SU-DHL-6 (cell line): ENCODE measurements at regions not wholly inside any gene's neighbourhood (a gene's known extent, or its start where the extent isn't known, plus 50 kb on each side); places are given as distances from the start of the nearest gene placed in this dataset.

Experiments used
- H2AFZ ChIP-seq: fragments of 200-600 bp; sonication (generic); 2 replicates; pipeline ENCODE4 v1.6.1; 2014; ENCODE audit warnings: low read depth, mild to moderate bottlenecking, moderate library complexity, mixed read lengths, antibody characterized with exemption, low read length; ENCODE audit not compliant: severe bottlenecking
- H3F3A ChIP-seq: fragments of 200-600 bp; shearing (Covaris generic); 2 replicates; pipeline ENCODE4 v1.6.0; 2016; ENCODE audit warnings: antibody characterized with exemption, mild to moderate bottlenecking; ENCODE audit not compliant: insufficient read depth
- H3K27ac ChIP-seq: fragments of 200-600 bp; sonication (generic); 2 replicates; pipeline ENCODE4 v1.5.1; 2016; ENCODE audit warnings: low read depth, mild to moderate bottlenecking, low read length, moderate library complexity, mixed read lengths
- H3K27me3 ChIP-seq: fragments of 200-600 bp; sonication (generic), shearing (Covaris generic); 2 replicates; pipeline ENCODE4 v1.6.0; 2014; ENCODE audit warnings: mild to moderate bottlenecking, low read length
- H3K36me3 ChIP-seq: fragments of 200-600 bp; sonication (generic); 2 replicates; pipeline ENCODE4 v1.6.1; 2014; ENCODE audit warnings: mild to moderate bottlenecking, low read length, mixed read lengths
- H3K4me2 ChIP-seq: fragments of 300-600, 200-600 bp; shearing (Covaris generic), sonication (generic); 2 replicates; pipeline ENCODE4 v1.6.0; 2014; ENCODE audit warnings: low read length, low read depth, mild to moderate bottlenecking; ENCODE audit not compliant: poor library complexity, severe bottlenecking
- H3K4me3 ChIP-seq: fragments of 200-600 bp; sonication (generic); 2 replicates; pipeline ENCODE4 v1.5.1; 2014; ENCODE audit warnings: antibody characterized with exemption, low read length, mild to moderate bottlenecking, mixed read lengths; ENCODE audit not compliant: insufficient read depth, poor library complexity, severe bottlenecking
- H3K79me2 ChIP-seq: fragments of 200-600 bp; sonication (generic); 2 replicates; pipeline ENCODE4 v1.6.1; 2014; ENCODE audit warnings: mild to moderate bottlenecking, low read length, moderate library complexity; ENCODE audit not compliant: insufficient read depth
- H3K9ac ChIP-seq: fragments of 200-600 bp; sonication (generic); 2 replicates; pipeline ENCODE4 v1.7.0; 2014; ENCODE audit warnings: mild to moderate bottlenecking, low read length
- H3K9me2 ChIP-seq: fragments of 200-600 bp; sonication (generic); replicated peaks from 2 replicates; pipeline ENCODE4 v1.6.1; 2014; ENCODE audit warnings: low read length; ENCODE audit not compliant: insufficient read depth
- H3K9me3 ChIP-seq: fragments of 200-600 bp; sonication (generic); 2 replicates; pipeline ENCODE4 v1.6.1; 2014; ENCODE audit warnings: low read length, mixed read lengths; ENCODE audit not compliant: insufficient read depth
- H4K20me1 ChIP-seq: fragments of 200-600 bp; sonication (generic); 2 replicates; pipeline ENCODE4 v1.6.1; 2014; ENCODE audit warnings: low read depth, mild to moderate bottlenecking, antibody characterized with exemption, low read length, moderate library complexity, mixed read lengths
- EZH2phosphoT487 ChIP-seq: fragments of 200-600 bp; sonication (generic), shearing (Covaris generic); conservative IDR thresholded peaks from 2 replicates; pipeline ENCODE4 v1.6.1; 2018; ENCODE audit warnings: mild to moderate bottlenecking, antibody characterized with exemption, low read length, moderate library complexity, mixed read lengths
- TF ChIP-seq, protein P1 (sequence below): fragments of 200-600 bp; sonication (generic); IDR thresholded peaks from one replicate; pipeline ENCODE4 v1.5.1; 2017; ENCODE audit warnings: antibody characterized with exemption, mild to moderate bottlenecking, low read length, moderate library complexity; ENCODE audit not compliant: insufficient read depth, poor library complexity, severe bottlenecking

DNA sequence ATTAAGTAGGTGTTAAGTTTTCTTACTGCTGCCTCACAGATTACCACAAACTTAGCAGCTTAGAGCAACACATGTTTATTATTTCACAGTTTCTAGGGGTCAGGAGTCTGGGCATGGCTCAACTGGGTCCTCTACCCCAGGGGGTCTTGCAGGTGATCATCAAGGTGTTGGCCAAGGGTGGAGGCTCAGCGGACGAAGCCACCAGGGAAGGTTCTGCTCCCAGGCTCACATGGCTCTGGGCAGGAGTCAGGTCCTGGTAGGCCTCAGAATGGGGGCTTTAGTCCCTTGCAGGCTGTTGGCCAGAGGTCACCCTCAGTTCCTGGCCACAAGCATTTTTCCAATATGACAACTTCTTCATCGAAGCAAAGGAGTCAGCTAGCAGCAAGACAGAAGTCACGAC is 362.5 kb downstream of the PREX1 start:
- Histone ChIP-seq H3F3A (no peaks in the 10 kb centered on the region), H3K4me3 (no peak overlapping the region), H3K9me3 (no peaks in the 10 kb centered on the region), H4K20me1 (no peaks in the 10 kb centered on the region), H3K27ac (no peak overlapping the region), H3K9ac (no peak overlapping the region), H3K9me2 (no peaks in the 10 kb centered on the region), H3K36me3 (no peaks in the 10 kb centered on the region), H3K4me2 (no peak overlapping the region), H3K27me3 (no peaks in the 10 kb centered on the region), H2AFZ (no peak overlapping the region), H3K79me2 (no peaks in the 10 kb centered on the region)
- TF ChIP-seq EZH2phosphoT487 = no peak

DNA sequence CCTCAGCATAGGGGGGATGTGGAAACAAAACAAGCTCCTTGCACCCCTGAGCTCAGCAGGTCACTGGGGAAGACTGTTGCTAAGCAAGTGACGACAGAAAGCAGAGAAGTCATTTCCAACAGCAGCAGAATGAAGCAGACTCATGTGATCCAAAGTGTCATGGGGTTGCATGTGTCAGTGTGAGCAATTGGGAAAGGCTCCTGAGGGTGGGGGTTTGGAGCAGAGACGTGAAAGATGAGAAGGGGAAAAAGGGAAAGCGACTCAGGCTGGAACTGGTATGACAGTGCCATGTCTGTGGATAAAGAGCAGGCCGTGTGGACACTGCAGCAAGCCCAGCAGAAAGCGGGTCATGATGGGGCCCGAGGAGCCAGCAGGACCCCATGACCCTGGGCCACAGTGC is 363.9 kb downstream of the PREX1 start:
- Histone ChIP-seq H3K4me2 (no peak overlapping the region), H3K27me3 (no peaks in the 10 kb centered on the region), H3K79me2 (no peaks in the 10 kb centered on the region), H3K27ac (no peak overlapping the region), H3F3A (no peaks in the 10 kb centered on the region), H3K9me2 (no peaks in the 10 kb centered on the region), H3K36me3 (no peaks in the 10 kb centered on the region), H3K9me3 (no peaks in the 10 kb centered on the region), H3K9ac (no peak overlapping the region), H2AFZ (no peak overlapping the region), H3K4me3 (no peak overlapping the region), H4K20me1 (no peaks in the 10 kb centered on the region)
- no peak for TF ChIP-seq EZH2phosphoT487
- TF ChIP-seq, protein P1, sequence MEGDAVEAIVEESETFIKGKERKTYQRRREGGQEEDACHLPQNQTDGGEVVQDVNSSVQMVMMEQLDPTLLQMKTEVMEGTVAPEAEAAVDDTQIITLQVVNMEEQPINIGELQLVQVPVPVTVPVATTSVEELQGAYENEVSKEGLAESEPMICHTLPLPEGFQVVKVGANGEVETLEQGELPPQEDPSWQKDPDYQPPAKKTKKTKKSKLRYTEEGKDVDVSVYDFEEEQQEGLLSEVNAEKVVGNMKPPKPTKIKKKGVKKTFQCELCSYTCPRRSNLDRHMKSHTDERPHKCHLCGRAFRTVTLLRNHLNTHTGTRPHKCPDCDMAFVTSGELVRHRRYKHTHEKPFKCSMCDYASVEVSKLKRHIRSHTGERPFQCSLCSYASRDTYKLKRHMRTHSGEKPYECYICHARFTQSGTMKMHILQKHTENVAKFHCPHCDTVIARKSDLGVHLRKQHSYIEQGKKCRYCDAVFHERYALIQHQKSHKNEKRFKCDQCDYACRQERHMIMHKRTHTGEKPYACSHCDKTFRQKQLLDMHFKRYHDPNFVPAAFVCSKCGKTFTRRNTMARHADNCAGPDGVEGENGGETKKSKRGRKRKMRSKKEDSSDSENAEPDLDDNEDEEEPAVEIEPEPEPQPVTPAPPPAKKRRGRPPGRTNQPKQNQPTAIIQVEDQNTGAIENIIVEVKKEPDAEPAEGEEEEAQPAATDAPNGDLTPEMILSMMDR = no peak

DNA sequence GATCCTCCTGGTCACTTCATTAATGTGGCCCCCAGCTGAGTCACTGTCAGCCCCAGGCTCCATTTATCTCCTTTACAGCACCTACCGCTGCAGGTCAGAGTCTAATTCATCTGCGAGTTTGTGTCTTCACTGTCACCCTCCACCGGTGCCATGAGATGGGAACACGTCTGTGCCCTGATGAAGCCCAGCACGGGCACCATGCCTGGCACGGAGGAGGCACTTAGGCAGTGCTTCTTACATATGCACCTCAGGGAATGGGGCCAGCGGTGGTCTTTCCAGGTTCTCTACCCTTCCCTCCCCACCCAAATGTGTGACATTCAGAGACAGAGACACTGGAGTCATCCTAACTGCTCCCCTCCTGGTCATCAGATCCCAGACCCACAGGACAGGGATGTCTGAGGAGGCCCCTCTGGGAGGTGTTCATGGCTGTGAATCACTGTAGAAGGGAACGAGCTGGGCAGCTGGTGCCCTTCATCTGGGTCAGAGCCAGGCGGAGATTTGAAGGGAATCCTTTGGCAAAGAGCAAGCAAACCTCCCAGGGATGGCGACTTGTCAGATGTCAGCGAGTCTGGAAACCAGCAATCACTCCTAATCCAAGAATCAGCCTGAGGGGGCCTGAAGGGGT is 364.6 kb downstream of the PREX1 start:
- Histone ChIP-seq H4K20me1 (no peaks in the 10 kb centered on the region), H3K79me2 (no peaks in the 10 kb centered on the region), H2AFZ (no peak overlapping the region), H3K4me3 (no peak overlapping the region), H3F3A (no peaks in the 10 kb centered on the region), H3K27me3 (no peaks in the 10 kb centered on the region), H3K9me2 (no peaks in the 10 kb centered on the region), H3K9me3 (no peaks in the 10 kb centered on the region), H3K4me2 (no peak overlapping the region), H3K36me3 (no peaks in the 10 kb centered on the region), H3K9ac (no peak overlapping the region), H3K27ac (no peak overlapping the region)
- TF ChIP-seq EZH2phosphoT487 = no peak
- TF ChIP-seq, protein P1 = no peak

DNA sequence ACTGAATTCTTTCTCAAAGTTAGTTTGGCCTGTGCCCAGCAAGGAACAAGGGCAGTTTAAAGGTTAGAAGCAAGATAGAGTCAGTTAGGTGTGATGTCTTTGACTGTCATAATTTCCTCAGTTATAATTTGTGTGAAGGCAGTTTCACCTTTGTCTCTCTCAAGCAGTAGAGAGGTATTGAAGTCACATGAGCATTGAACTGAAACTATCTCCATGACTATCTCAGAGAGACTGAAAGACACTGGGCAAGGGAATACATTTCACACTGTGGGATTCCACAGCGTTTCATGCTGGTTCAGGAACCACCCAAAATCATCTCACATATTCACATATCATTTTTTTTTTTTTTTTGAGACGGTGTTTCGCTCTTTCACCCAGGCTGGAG is 366.1 kb downstream of the PREX1 start:
- no peaks in the 10 kb centered on the region for H3K9me3 ChIP-seq
- H3K4me2 ChIP-seq = no peak overlapping the region
- H3K36me3 ChIP-seq = no peaks in the 10 kb centered on the region
- no peaks in the 10 kb centered on the region for H3K9me2 ChIP-seq
- TF ChIP-seq EZH2phosphoT487 = no peak
- TF ChIP-seq, protein P1 = no peak
- no peak overlapping the region for H2AFZ ChIP-seq
- no peak overlapping the region for H3K27ac ChIP-seq
- H3K79me2 ChIP-seq = no peaks in the 10 kb centered on the region
- no peak overlapping the region for H3K9ac ChIP-seq
- no peaks in the 10 kb centered on the region for H4K20me1 ChIP-seq
- no peak overlapping the region for H3K4me3 ChIP-seq
- no peaks in the 10 kb centered on the region for H3K27me3 ChIP-seq
- no peaks in the 10 kb centered on the region for H3F3A ChIP-seq
